COR-L47 (cell line): ENCODE measurements at regions not wholly inside any gene's neighbourhood (a gene's known extent, or its start where the extent isn't known, plus 50 kb on each side); places are given as distances from the start of the nearest gene placed in this dataset.
"Not testable (repeated sequence)": the region's sequence is repeated elsewhere in the genome, so short reads cannot be mapped to it uniquely, and the experiment has no call there.

Experiments
- DNase-seq: peaks from one replicate; lab custom pipeline; 2025; lab: John Stamatoyannopoulos, UW

- peak; percentile 38 for DNase-seq
Observed at GRCh38 chr2:208608122-208608835, 201.7 kb downstream of the PTH2R start.

- DNase-seq = no peak
Observed at GRCh38 chr2:208609166-208609804, 202.7 kb downstream of the PTH2R start.

- DNase-seq = not testable (repeated sequence)
Observed at GRCh38 chr2:208615675-208616074, 209.1 kb downstream of the PTH2R start.

GRCh38 chr2:208618220-208618619 lies 211.6 kb downstream of the PTH2R start:
- no peak for DNase-seq

- no peak for DNase-seq
Observed at GRCh38 chr2:208619993-208620392, 213.4 kb downstream of the PTH2R start.

GRCh38 chr2:208620487-208620978 lies 213.9 kb downstream of the PTH2R start:
- DNase-seq = no peak

- DNase-seq = no peak
Observed at GRCh38 chr2:208627110-208627884, 220.7 kb downstream of the PTH2R start.

GRCh38 chr2:208627916-208628315 lies 221.3 kb downstream of the PTH2R start:
- DNase-seq = no peak

- no peak for DNase-seq
Observed at GRCh38 chr2:208638059-208638458, 231.5 kb downstream of the PTH2R start.

- no peak for DNase-seq
Observed at GRCh38 chr2:208642125-208642779, 235.7 kb downstream of the PTH2R start.

- no peak for DNase-seq
Observed at GRCh38 chr2:208643145-208643544, 236.6 kb downstream of the PTH2R start.

GRCh38 chr2:208645226-208645625 lies 238.6 kb downstream of the PTH2R start:
- no peak for DNase-seq

GRCh38 chr2:208648368-208648767 lies 241.8 kb downstream of the PTH2R start:
- no peak for DNase-seq

- DNase-seq = no peak
Observed at GRCh38 chr2:208653383-208653782, 246.8 kb downstream of the PTH2R start.

GRCh38 chr2:208654056-208654455 lies 247.5 kb downstream of the PTH2R start:
- no peak for DNase-seq

GRCh38 chr2:208657468-208657867 lies 250.9 kb downstream of the PTH2R start:
- DNase-seq = no peak

- no peak for DNase-seq
Observed at GRCh38 chr2:208669394-208669793, 262.8 kb downstream of the PTH2R start.

- DNase-seq = no peak
Observed at GRCh38 chr2:208671284-208671683, 264.7 kb downstream of the PTH2R start.

- no peak for DNase-seq
Observed at GRCh38 chr2:208671886-208672680, 265.5 kb downstream of the PTH2R start.

GRCh38 chr2:208673631-208674030 lies 267.0 kb downstream of the PTH2R start:
- no peak for DNase-seq

- DNase-seq = no peak
Observed at GRCh38 chr2:208674919-208675318, 268.3 kb downstream of the PTH2R start.
